Endothelial cell (in vitro differentiated cells): ENCODE measurements at regions not wholly inside any gene's neighbourhood (a gene's known extent, or its start where the extent isn't known, plus 50 kb on each side); places are given as distances from the start of the nearest gene placed in this dataset.

Experiments
- DNase-seq: peaks from one replicate; pipeline ENCODE4 v3.0.0; 2021; ENCODE audit warnings: low spot score
- H3K27ac Mint-ChIP-seq: one replicate; pipeline ENCODE4 v1.8.0; 2021; ENCODE audit warnings: mixed read lengths, inconsistent platforms; ENCODE audit not compliant: unreplicated experiment
- H3K27me3 Mint-ChIP-seq: one replicate; pipeline ENCODE4 v1.8.0; 2021; ENCODE audit warnings: mild to moderate bottlenecking, moderate library complexity, mixed read lengths, inconsistent platforms; ENCODE audit not compliant: unreplicated experiment
- H3K36me3 Mint-ChIP-seq: one replicate; pipeline ENCODE4 v1.8.0; 2021; ENCODE audit warnings: mild to moderate bottlenecking, low read depth, mixed read lengths, inconsistent platforms; ENCODE audit not compliant: unreplicated experiment
- H3K4me1 Mint-ChIP-seq: one replicate; pipeline ENCODE4 v1.8.0; 2021; ENCODE audit warnings: mild to moderate bottlenecking, mixed read lengths, inconsistent platforms; ENCODE audit not compliant: unreplicated experiment
- H3K4me3 Mint-ChIP-seq: one replicate; pipeline ENCODE4 v1.8.0; 2021; ENCODE audit warnings: mild to moderate bottlenecking, mixed read lengths, inconsistent platforms; ENCODE audit not compliant: unreplicated experiment
- H3K9me3 Mint-ChIP-seq: one replicate; pipeline ENCODE4 v1.8.0; 2021; ENCODE audit warnings: mixed read lengths, inconsistent platforms; ENCODE audit not compliant: unreplicated experiment
- TF ChIP-seq, protein P1 (sequence below): fragments of 200-600 bp; sonication (generic); IDR thresholded peaks from one replicate; pipeline ENCODE4 v1.5.0; 2021; ENCODE audit warnings: antibody characterized with exemption; ENCODE audit not compliant: unreplicated experiment

GRCh38 chr2:200092235-200092634 lies 136.9 kb downstream of the MAIP1 start:
- DNase-seq: no peak
- TF ChIP-seq, protein P1, sequence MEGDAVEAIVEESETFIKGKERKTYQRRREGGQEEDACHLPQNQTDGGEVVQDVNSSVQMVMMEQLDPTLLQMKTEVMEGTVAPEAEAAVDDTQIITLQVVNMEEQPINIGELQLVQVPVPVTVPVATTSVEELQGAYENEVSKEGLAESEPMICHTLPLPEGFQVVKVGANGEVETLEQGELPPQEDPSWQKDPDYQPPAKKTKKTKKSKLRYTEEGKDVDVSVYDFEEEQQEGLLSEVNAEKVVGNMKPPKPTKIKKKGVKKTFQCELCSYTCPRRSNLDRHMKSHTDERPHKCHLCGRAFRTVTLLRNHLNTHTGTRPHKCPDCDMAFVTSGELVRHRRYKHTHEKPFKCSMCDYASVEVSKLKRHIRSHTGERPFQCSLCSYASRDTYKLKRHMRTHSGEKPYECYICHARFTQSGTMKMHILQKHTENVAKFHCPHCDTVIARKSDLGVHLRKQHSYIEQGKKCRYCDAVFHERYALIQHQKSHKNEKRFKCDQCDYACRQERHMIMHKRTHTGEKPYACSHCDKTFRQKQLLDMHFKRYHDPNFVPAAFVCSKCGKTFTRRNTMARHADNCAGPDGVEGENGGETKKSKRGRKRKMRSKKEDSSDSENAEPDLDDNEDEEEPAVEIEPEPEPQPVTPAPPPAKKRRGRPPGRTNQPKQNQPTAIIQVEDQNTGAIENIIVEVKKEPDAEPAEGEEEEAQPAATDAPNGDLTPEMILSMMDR: no peak
- Mint-ChIP-seq H3K36me3 (no peaks in the 10 kb centered on the region), H3K4me1 (peaks cover 15% of the 10 kb centered on the region), H3K9me3 (no peaks in the 10 kb centered on the region), H3K27me3 (peaks cover 4% of the 10 kb centered on the region), H3K27ac (no peak overlapping the region), H3K4me3 (no peak overlapping the region)

DNA sequence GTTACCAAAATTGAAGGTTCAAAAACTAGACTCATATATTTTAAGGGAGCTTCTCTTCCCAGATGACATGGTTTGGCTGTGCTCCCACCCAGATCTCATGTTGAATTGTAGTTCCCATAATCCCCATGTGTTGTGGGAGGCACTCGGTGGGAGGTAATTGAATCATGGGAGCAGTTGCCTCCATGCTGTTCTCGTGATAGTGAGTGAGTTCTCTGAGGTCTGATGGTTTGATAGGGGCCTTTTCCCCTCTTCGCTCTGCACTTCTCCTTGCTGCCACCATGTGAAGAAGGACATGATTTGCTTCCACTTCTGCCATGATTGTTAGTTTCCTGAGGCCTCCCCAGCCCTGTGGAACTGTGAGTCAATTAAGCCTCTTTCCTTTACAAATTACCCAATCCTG lies 140.1 kb downstream of the MAIP1 start:
- peaks cover 15% of the 10 kb centered on the region for H3K4me1 Mint-ChIP-seq
- no peaks in the 10 kb centered on the region for H3K36me3 Mint-ChIP-seq
- H3K4me3 Mint-ChIP-seq: no peak overlapping the region
- H3K9me3 Mint-ChIP-seq: no peaks in the 10 kb centered on the region
- peaks cover 2% of the 10 kb centered on the region for H3K27me3 Mint-ChIP-seq
- no peak overlapping the region for H3K27ac Mint-ChIP-seq
- DNase-seq: no peak
- TF ChIP-seq, protein P1: no peak

DNA sequence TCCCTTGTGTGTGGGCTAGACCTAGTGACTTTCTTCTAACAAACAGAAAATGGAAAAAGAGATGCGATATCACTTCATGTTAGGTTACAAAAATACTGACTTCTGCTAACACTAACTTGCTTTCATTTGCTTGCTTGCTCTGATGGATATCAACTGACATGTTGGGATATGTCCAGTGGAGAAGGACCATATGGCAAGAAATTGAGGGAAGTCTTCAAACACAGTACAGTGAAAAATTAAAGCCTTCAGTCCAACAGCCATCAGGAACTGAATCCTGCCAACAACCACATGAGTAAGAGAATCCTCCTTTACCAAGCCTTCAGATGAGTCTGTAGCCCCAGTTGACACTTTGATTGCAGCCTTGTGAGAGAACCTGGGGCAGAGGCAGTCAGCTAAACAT lies 143.9 kb downstream of the MAIP1 start:
- no peak for DNase-seq
- TF ChIP-seq, protein P1: no peak
- no peak overlapping the region for H3K27ac Mint-ChIP-seq
- H3K36me3 Mint-ChIP-seq: no peaks in the 10 kb centered on the region
- H3K27me3 Mint-ChIP-seq: no peaks in the 10 kb centered on the region
- no peak overlapping the region for H3K4me3 Mint-ChIP-seq
- H3K9me3 Mint-ChIP-seq: no peaks in the 10 kb centered on the region
- peaks cover 9% of the 10 kb centered on the region for H3K4me1 Mint-ChIP-seq

DNA sequence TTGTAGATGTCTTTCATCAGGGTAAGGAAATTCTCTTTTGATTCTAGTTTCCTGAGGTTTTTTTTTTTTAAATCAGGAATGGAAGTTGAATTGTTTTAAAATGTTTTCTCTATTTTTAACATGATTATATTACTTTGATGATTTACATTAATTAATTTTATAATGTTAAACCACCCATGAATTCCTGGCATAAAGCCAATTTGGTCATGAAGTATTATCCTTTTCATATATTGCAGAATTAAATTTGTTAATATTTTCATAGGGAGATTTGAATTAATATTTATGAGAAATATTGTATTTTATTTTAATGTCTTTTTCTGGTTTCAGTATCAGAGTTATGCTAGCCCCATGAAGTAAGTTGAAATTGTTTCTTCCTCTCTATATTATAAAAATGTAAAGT lies 144.6 kb downstream of the MAIP1 start:
- no peaks in the 10 kb centered on the region for H3K36me3 Mint-ChIP-seq
- TF ChIP-seq, protein P1: no peak
- peaks cover 8% of the 10 kb centered on the region for H3K4me1 Mint-ChIP-seq
- no peak overlapping the region for H3K27ac Mint-ChIP-seq
- H3K9me3 Mint-ChIP-seq: no peaks in the 10 kb centered on the region
- H3K27me3 Mint-ChIP-seq: no peaks in the 10 kb centered on the region
- no peak for DNase-seq
- no peak overlapping the region for H3K4me3 Mint-ChIP-seq

GRCh38 chr2:200101922-200102321 lies 146.5 kb downstream of the MAIP1 start:
- no peaks in the 10 kb centered on the region for H3K36me3 Mint-ChIP-seq
- TF ChIP-seq, protein P1: no peak
- H3K27me3 Mint-ChIP-seq: no peaks in the 10 kb centered on the region
- H3K4me3 Mint-ChIP-seq: no peak overlapping the region
- H3K27ac Mint-ChIP-seq: no peak overlapping the region
- DNase-seq: no peak
- H3K9me3 Mint-ChIP-seq: no peaks in the 10 kb centered on the region
- H3K4me1 Mint-ChIP-seq: no peaks in the 10 kb centered on the region
